ENCODE measurements at regions not wholly inside any gene's neighbourhood (a gene's known extent, or its start where the extent isn't known, plus 50 kb on each side); places are given as distances from the start of the nearest gene placed in this dataset.

DNA sequence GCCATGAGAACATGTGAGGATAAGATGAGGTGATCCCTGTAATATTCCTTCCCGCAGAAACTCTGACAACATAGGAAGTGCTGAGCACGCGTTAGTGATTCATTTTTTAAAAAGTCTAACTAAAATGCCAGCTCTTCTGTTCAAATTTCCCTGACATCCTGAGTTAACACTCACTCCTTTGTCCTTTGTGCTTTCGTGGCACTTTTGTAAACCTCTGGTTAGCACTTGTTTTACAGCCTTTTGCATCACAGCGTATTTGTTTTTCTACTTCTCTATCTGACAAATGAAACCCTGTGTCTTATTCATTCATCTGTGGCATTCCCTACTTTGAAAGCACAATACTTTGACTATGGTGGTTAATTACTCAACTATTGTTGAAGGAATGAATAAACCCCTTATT is 313.6 kb downstream of the NUAK1 start:
- H3K27ac Mint-ChIP-seq, result no peak overlapping the region
- H3K4me3 ChIP-seq (ENCODE audit: low read depth, low read length), result no peak overlapping the region
- H3K9me3 Mint-ChIP-seq, result peaks cover 0 to 5% (median 0%) of the 10 kb centered on the region in 7 donors
- no peaks in the 10 kb centered on the region for H3K27me3 ChIP-seq (ENCODE audit: control insufficient read depth, insufficient read depth, low read length)
- H3K4me1 ChIP-seq (ENCODE audit: control insufficient read depth, insufficient read depth, low read length, poor library complexity, severe bottlenecking), result no peaks in the 10 kb centered on the region
- H3K4me1 Mint-ChIP-seq, result no peaks in the 10 kb centered on the region
- H3K9me3 ChIP-seq (ENCODE audit: control insufficient read depth in 2 of 2, low read length in 2 of 2), result peaks cover 0 to 4% of the 10 kb centered on the region in 2 experiments
- no peak overlapping the region for H3K27ac ChIP-seq (ENCODE audit: insufficient read depth, low read length, poor library complexity, severe bottlenecking)
- H3K36me3 Mint-ChIP-seq, result no peaks in the 10 kb centered on the region
- no peak overlapping the region for H3K4me3 Mint-ChIP-seq
- DNase-seq (no peak), ATAC-seq (ENCODE audit: low read depth in 2 of 2) (no peak)
- no peaks in the 10 kb centered on the region for H3K27me3 Mint-ChIP-seq
- no peaks in the 10 kb centered on the region for H3K36me3 ChIP-seq (ENCODE audit: control insufficient read depth, insufficient read depth, low read length)

DNA sequence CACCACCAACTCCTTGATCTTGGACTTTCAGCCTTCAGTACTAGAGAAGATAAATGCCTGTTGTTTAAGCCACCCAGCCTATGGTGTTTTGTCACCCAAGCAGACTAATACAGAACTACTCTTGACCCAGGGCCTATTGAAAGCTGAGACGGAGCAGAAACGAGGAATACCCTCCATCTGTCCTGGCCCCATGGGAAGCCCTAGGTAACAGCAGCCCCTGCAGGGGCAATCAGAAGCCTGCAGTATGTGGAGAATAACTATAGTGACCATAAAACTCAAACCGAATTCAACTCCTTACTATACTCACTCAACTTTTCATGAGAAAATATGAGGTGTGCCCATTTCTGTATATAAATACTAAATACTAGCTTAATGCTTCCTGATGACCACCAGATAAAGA is 307.4 kb downstream of the NUAK1 start:
- Histone ChIP-seq H3K4me3 (ENCODE audit: low read depth, low read length) (no peak overlapping the region), H3K27me3 (ENCODE audit: control insufficient read depth, insufficient read depth, low read length) (no peaks in the 10 kb centered on the region), H3K36me3 (ENCODE audit: control insufficient read depth, insufficient read depth, low read length) (no peaks in the 10 kb centered on the region), H3K9me3 (ENCODE audit: control insufficient read depth in 2 of 2, low read length in 2 of 2) (no peaks in the 10 kb centered on the region), H3K27ac (ENCODE audit: insufficient read depth, low read length, poor library complexity, severe bottlenecking) (no peak overlapping the region), H3K4me1 (ENCODE audit: control insufficient read depth, insufficient read depth, low read length, poor library complexity, severe bottlenecking) (no peaks in the 10 kb centered on the region)
- Mint-ChIP-seq H3K4me3 (no peak overlapping the region), H3K27ac (no peak overlapping the region), H3K9me3 (peaks cover 0 to 2% (median 0%) of the 10 kb centered on the region in 7 donors), H3K4me1 (no peaks in the 10 kb centered on the region), H3K36me3 (no peaks in the 10 kb centered on the region), H3K27me3 (no peaks in the 10 kb centered on the region)
- DNase-seq (no peak), ATAC-seq (ENCODE audit: low read depth in 2 of 2) (no peak)

DNA sequence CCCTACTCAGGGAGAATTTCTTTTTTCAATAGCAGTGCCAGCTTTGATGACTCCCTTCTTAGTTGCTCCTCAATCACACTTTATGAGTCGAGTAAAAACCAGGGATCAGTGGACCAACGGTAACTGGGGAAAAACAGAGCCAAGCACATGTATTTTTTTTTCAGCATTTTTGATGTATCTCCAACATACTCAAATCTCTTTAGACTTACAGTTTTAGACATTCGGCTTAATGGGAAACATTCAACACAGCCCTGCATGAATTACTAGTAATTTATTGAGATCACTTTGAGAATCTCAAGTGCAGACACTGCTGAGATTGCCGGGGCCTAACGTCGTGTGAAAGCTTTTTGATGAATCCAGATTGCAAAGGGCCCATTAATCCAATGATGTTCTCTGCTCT is 306.7 kb downstream of the NUAK1 start:
- Mint-ChIP-seq H3K4me1 (no peaks in the 10 kb centered on the region), H3K27me3 (no peaks in the 10 kb centered on the region), H3K9me3 (peaks cover 0 to under 1% (median 0%) of the 10 kb centered on the region in 7 donors), H3K4me3 (no peak overlapping the region), H3K36me3 (no peaks in the 10 kb centered on the region), H3K27ac (no peak overlapping the region)
- Histone ChIP-seq H3K27me3 (ENCODE audit: control insufficient read depth, insufficient read depth, low read length) (no peaks in the 10 kb centered on the region), H3K27ac (ENCODE audit: insufficient read depth, low read length, poor library complexity, severe bottlenecking) (no peak overlapping the region), H3K9me3 (ENCODE audit: control insufficient read depth in 2 of 2, low read length in 2 of 2) (no peaks in the 10 kb centered on the region), H3K4me3 (ENCODE audit: low read depth, low read length) (no peak overlapping the region), H3K4me1 (ENCODE audit: control insufficient read depth, insufficient read depth, low read length, poor library complexity, severe bottlenecking) (no peaks in the 10 kb centered on the region), H3K36me3 (ENCODE audit: control insufficient read depth, insufficient read depth, low read length) (no peaks in the 10 kb centered on the region)
- DNase-seq (no peak), ATAC-seq (ENCODE audit: low read depth in 2 of 2) (no peak)

DNA sequence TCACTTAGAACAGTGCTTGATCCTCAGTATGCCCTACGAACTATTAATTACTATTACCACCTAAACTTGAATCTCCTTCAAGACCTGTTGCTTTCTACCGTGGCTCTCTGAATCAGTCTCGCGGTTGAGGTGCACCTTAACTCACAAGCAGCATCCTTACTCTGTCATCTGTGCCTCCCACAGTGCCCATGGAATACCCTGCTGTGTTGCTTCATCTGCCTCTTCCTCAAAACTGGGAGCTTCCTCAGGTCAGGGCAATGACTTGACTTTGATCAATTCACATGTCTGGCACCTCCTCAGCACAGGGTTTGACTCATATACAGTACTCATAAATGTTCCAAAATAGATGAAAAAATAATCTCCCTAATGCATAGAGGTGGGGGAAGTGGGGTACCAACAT is 305.9 kb downstream of the NUAK1 start:
- no peak overlapping the region for H3K27ac Mint-ChIP-seq
- H3K4me3 Mint-ChIP-seq, result no peak overlapping the region
- no peaks in the 10 kb centered on the region for H3K4me1 Mint-ChIP-seq

DNA sequence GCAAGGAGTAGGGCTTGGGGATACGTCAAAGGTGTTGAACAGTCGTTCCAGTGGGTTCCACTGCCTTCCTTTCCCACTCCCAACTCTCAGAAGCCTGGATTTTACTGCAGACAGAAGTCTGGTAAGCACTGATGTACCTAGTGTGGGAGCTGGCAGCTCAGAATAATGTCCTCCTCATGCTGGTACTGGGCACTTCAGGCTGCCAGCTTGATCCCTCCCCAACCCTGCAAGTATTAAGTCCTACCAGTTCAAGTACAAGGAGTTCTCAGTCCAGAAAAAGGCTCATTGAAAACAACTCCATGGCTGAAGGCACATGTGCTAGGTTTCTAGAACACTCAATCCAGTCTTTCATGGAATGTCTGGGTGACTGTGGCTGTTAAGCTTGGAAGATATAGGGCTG is 304.3 kb downstream of the NUAK1 start:
- H3K9me3 Mint-ChIP-seq, result peaks cover 0 to 1% (median 0%) of the 10 kb centered on the region in 7 donors
- ATAC-seq (ENCODE audit: low read depth in 2 of 2) (no peak), DNase-seq (no peak)
- H3K4me3 ChIP-seq (ENCODE audit: low read depth, low read length), result no peak overlapping the region
- H3K4me1 ChIP-seq (ENCODE audit: control insufficient read depth, insufficient read depth, low read length, poor library complexity, severe bottlenecking), result no peaks in the 10 kb centered on the region
- no peaks in the 10 kb centered on the region for H3K27me3 ChIP-seq (ENCODE audit: control insufficient read depth, insufficient read depth, low read length)
- no peaks in the 10 kb centered on the region for H3K9me3 ChIP-seq (ENCODE audit: control insufficient read depth in 2 of 2, low read length in 2 of 2)
- no peaks in the 10 kb centered on the region for H3K27me3 Mint-ChIP-seq
- no peak overlapping the region for H3K4me3 Mint-ChIP-seq
- no peak overlapping the region for H3K27ac Mint-ChIP-seq
- H3K27ac ChIP-seq (ENCODE audit: insufficient read depth, low read length, poor library complexity, severe bottlenecking), result no peak overlapping the region
- no peaks in the 10 kb centered on the region for H3K36me3 ChIP-seq (ENCODE audit: control insufficient read depth, insufficient read depth, low read length)
- H3K36me3 Mint-ChIP-seq, result no peaks in the 10 kb centered on the region
- no peaks in the 10 kb centered on the region for H3K4me1 Mint-ChIP-seq

More for the DNA sequence above, 305.9 kb downstream of the NUAK1 start:
- Histone ChIP-seq H3K27ac (ENCODE audit: insufficient read depth, low read length, poor library complexity, severe bottlenecking) (no peak overlapping the region), H3K4me1 (ENCODE audit: control insufficient read depth, insufficient read depth, low read length, poor library complexity, severe bottlenecking) (no peaks in the 10 kb centered on the region), H3K4me3 (ENCODE audit: low read depth, low read length) (no peak overlapping the region), H3K9me3 (ENCODE audit: control insufficient read depth in 2 of 2, low read length in 2 of 2) (no peaks in the 10 kb centered on the region), H3K27me3 (ENCODE audit: control insufficient read depth, insufficient read depth, low read length) (no peaks in the 10 kb centered on the region), H3K36me3 (ENCODE audit: control insufficient read depth, insufficient read depth, low read length) (no peaks in the 10 kb centered on the region)
- Mint-ChIP-seq H3K9me3 (no peaks in the 10 kb centered on the region), H3K27me3 (no peaks in the 10 kb centered on the region), H3K36me3 (no peaks in the 10 kb centered on the region)
- ATAC-seq (ENCODE audit: low read depth in 2 of 2) (no peak), DNase-seq (no peak)

DNA sequence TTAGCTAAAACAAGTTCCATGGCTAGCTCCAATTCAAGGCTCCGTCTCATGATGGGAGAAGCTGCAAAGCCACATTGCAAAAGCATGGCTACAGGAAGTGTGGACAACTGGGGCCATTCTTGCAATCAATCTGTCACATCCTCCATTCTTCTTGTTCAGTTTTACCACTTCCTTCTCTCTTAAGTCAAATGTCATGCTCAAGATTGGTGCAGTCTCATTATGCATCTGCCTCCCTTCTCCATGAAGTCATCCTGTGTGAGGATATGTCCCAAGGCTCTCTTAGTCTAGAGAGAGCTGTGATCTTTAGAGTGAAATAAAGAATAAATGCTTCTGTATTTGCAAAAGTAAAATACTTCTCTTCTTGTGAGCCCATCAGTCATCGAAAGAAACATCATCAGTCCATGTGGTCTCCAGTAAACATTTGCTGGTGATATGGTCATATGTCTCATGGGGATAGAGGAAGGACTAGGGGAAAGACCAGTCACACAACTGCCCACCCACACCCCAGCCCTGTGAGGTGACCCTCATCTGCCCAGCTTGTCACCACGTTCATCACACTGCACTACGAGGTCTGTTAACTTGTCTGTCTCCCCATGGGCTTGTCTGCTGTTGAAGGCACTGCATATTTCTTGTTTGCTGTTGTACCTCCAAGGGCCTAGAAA is 303.0 kb downstream of the NUAK1 start:
- Mint-ChIP-seq H3K27ac (no peak overlapping the region), H3K9me3 (peaks cover 0 to 1% (median 0%) of the 10 kb centered on the region in 7 donors), H3K4me3 (no peak overlapping the region), H3K4me1 (no peaks in the 10 kb centered on the region), H3K27me3 (no peaks in the 10 kb centered on the region), H3K36me3 (no peaks in the 10 kb centered on the region)
- DNase-seq, result no peak
- H3K27ac ChIP-seq (ENCODE audit: insufficient read depth, low read length, poor library complexity, severe bottlenecking), result no peak overlapping the region
- H3K4me1 ChIP-seq (ENCODE audit: control insufficient read depth, insufficient read depth, low read length, poor library complexity, severe bottlenecking), result no peaks in the 10 kb centered on the region
- no peaks in the 10 kb centered on the region for H3K9me3 ChIP-seq (ENCODE audit: control insufficient read depth in 2 of 2, low read length in 2 of 2)
- no peak for ATAC-seq (ENCODE audit: low read depth in 2 of 2)
- H3K36me3 ChIP-seq (ENCODE audit: control insufficient read depth, insufficient read depth, low read length), result no peaks in the 10 kb centered on the region
- no peak overlapping the region for H3K4me3 ChIP-seq (ENCODE audit: low read depth, low read length)
- no peaks in the 10 kb centered on the region for H3K27me3 ChIP-seq (ENCODE audit: control insufficient read depth, insufficient read depth, low read length)

DNA sequence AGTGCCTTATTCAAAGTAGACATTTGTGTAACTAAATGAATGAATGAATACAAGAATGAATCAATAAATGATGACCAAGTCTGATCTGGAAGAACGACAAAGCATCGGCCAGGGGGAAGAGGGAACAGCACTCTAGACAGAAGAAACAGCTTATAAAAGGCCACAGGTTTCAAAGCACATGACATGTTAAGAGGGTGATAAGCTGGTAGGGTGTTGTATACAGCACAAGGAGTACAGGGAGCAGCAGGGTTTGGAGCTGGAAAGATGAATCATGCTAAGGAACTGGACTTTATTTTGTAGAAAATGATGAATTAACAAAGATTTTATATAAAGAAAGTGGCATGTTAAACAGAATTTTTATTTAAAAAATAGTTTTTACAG is 302.5 kb downstream of the NUAK1 start:
- Mint-ChIP-seq H3K4me3 (no peak overlapping the region), H3K27me3 (no peaks in the 10 kb centered on the region)

DNA sequence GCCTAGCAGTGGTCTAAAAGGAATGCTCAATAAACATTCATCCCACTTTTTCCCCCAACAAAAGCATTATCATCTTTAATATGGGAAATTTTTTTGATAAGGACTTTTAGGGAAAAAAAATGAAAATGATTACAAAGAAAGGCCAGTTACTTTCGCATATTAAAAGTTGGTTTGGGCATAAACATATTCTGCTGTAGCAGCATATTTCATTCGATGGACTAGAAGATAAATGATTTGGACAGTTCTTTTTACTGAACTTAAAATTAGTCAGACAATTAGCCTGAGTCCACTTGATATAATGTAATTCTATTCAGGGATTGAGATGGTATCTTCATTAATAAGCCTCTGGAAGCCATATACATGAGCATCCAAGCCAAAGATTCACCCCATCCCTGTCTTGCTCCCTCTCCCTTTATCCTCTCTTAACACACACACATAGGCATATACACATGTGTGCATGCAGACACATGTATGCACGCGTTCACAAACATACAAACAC is 299.1 kb downstream of the NUAK1 start:
- Mint-ChIP-seq H3K4me3 (no peak overlapping the region), H3K9me3 (peaks cover 0 to 1% (median 0%) of the 10 kb centered on the region in 7 donors), H3K27ac (no peak overlapping the region), H3K27me3 (no peaks in the 10 kb centered on the region), H3K36me3 (no peaks in the 10 kb centered on the region), H3K4me1 (no peaks in the 10 kb centered on the region)
- no peaks in the 10 kb centered on the region for H3K36me3 ChIP-seq (ENCODE audit: control insufficient read depth, insufficient read depth, low read length)
- H3K4me1 ChIP-seq (ENCODE audit: control insufficient read depth, insufficient read depth, low read length, poor library complexity, severe bottlenecking), result no peaks in the 10 kb centered on the region
- H3K9me3 ChIP-seq (ENCODE audit: control insufficient read depth in 2 of 2, low read length in 2 of 2), result no peaks in the 10 kb centered on the region
- ATAC-seq (ENCODE audit: low read depth in 2 of 2) (no peak), DNase-seq (no peak)
- no peak overlapping the region for H3K27ac ChIP-seq (ENCODE audit: insufficient read depth, low read length, poor library complexity, severe bottlenecking)
- H3K4me3 ChIP-seq (ENCODE audit: low read depth, low read length), result no peak overlapping the region
- no peaks in the 10 kb centered on the region for H3K27me3 ChIP-seq (ENCODE audit: control insufficient read depth, insufficient read depth, low read length)

More for the DNA sequence above, 302.5 kb downstream of the NUAK1 start:
- peaks cover 0 to 1% (median 0%) of the 10 kb centered on the region in 7 donors for H3K9me3 Mint-ChIP-seq
- Histone ChIP-seq H3K27ac (ENCODE audit: insufficient read depth, low read length, poor library complexity, severe bottlenecking) (no peak overlapping the region), H3K27me3 (ENCODE audit: control insufficient read depth, insufficient read depth, low read length) (no peaks in the 10 kb centered on the region), H3K4me3 (ENCODE audit: low read depth, low read length) (no peak overlapping the region), H3K36me3 (ENCODE audit: control insufficient read depth, insufficient read depth, low read length) (no peaks in the 10 kb centered on the region), H3K4me1 (ENCODE audit: control insufficient read depth, insufficient read depth, low read length, poor library complexity, severe bottlenecking) (no peaks in the 10 kb centered on the region), H3K9me3 (ENCODE audit: control insufficient read depth in 2 of 2, low read length in 2 of 2) (no peaks in the 10 kb centered on the region)
- H3K36me3 Mint-ChIP-seq, result no peaks in the 10 kb centered on the region
- ATAC-seq (ENCODE audit: low read depth in 2 of 2), result no peak
- no peak for DNase-seq
- H3K4me1 Mint-ChIP-seq, result no peaks in the 10 kb centered on the region
- H3K27ac Mint-ChIP-seq, result no peak overlapping the region

Data from CD4-positive, CD25-positive, alpha-beta regulatory T cell (primary cell).